Activated T-cell treated with anti-CD3 and anti-CD28 coated beads for 48 hours (primary cell): ENCODE measurements at regions not wholly inside any gene's neighbourhood (a gene's known extent, or its start where the extent isn't known, plus 50 kb on each side); places are given as distances from the start of the nearest gene placed in this dataset.

ENCODE experiments used
- DNase-seq: peaks from one replicate; pipeline ENCODE4 v3.0.0-alpha.2; 2020; ENCODE audit warnings: low read depth

- DNase-seq, result no peak
These were observed 149.3 kb upstream of the CTTNBP2 start for GRCh38 chr7:118022546-118022945.

GRCh38 chr7:118026791-118027190 is 153.6 kb upstream of the CTTNBP2 start:
- no peak for DNase-seq

DNA sequence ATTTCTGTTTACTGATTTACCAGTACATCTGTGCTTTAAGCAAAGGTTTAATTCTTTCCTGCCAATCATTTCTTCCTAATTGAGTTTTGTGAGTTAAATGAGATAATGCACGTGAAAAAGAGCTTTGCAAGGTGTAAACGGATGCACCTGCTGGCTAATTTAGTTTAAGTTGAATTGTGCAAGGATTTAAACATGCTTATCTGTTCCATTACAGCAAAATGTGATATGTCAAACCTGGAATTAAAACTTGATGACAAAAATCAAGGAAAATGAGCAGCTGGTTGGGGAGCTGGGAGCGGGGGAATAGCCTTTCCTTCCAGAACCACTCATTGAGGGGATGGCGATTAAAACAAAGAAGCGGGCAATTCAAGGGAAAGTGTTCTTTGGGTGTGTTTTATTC is 155.0 kb upstream of the CTTNBP2 start:
- DNase-seq, result no peak

DNA sequence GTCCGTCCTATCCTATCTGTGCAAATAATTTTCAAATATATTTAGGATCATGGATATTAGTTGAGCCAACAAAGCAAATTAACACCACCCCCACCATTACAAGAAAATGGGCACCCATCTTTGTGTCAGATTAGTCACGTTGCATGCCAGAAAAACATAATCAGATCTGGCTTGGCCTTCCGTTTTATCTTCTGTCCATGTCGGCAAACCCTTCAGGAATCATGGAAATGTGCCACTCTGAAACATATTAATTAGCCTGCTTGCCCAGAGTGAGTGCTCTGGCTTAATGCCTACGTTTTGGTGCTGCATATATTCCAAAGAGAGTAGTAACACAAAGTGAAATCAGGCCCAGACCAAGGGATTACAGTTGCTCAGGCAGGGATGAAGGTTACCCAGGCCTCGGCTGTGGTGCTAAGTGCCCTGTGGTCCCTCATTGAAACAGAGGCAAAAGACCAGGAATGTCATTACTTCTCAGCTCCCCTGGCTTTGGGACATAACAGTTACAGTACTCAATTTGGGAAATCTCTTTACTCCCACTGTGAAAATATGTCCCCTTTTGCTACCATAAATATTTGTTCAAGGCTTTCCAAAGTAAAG is 154.0 kb upstream of the LSM8 start:
- no peak for DNase-seq

DNA sequence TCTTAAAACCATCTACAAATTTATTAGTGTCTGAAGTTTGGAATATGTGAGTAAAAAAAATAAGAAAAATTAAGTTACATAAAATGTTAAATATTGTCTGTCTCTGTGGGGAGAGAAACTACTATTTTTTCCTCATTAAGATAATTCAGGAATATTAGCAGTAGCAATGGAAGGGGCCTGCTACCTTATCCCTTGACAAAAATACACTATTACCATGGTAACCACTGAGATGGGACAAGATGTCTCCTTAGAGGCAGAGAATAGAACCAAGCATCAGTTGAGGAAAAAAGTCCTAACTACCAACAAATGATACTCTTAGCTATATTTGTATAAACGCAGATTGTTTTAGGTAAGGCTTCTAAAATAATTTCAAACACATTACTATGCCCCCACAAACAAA is 150.7 kb upstream of the LSM8 start:
- no peak for DNase-seq

DNA sequence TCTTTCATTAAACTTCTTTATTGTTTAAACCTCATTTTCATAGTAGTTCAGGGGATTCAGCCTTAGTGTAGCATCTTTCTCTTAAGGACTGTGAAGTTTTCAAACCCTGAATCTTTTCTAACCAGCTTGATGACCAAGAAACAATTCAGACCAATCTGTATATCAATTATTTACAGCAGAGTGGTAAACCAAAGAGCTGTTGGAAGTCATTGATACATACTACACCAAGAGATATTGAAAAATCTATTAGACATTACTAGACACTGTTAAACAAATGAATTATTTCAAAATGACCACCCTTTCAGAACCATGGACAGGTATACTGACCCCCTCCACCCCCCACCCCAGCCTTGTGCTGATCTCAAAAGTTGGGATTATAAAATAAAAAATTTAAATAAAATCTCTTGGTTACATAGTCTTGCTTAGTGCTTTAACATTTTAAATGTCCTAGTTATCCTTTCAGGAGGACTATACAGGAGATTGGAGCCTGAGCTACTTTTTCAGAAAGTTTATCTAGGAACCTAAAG is 143.9 kb upstream of the LSM8 start:
- DNase-seq, result no peak

DNA sequence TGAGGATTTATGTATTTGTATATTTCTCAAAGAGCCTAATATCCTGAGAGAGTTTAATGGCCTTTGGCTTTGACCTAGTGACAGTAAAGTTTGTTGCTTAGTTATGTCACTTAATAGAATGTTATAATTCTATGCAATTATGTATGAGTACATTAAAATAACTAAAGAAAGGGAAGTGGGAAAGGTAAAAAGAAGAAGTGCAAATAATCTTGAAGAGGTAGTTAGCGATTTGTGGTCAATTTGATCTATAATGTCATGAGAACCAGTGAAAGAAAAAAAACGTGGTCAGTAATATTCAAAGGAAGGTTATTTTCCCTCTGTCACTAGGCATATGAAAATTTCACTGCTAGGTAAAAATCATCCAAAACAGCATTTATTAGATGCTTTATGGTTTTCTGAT is 143.4 kb upstream of the LSM8 start:
- no peak for DNase-seq

DNA sequence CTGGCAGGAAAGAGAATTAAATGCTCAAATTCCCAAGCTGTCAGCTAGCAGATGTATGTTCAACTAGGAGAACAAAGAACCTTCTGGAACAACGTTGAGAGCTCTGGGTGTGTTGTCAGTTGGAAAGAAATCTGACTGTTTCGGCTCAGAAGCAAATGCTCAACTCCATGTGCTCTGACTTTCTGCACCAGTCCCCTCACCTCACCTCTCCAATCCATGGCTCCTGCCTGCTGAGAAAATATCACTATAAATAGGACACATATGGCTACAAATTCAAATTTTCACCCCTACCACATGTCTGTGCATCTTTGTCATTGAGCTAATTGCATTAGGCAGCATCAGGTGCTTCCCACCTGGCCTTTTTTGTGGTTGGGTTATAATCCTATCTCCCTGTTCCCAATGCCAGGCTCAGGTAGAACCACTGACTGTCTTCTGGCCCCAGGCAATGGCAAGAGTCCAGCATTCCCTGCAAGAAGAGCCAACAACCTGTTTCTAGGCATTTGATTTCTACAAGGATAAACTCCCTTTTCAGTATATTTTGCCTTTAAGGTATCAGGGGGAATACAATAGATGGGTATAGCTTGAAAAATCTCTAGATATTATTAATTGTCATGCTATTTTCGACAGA is 142.6 kb upstream of the LSM8 start:
- no peak for DNase-seq

DNA sequence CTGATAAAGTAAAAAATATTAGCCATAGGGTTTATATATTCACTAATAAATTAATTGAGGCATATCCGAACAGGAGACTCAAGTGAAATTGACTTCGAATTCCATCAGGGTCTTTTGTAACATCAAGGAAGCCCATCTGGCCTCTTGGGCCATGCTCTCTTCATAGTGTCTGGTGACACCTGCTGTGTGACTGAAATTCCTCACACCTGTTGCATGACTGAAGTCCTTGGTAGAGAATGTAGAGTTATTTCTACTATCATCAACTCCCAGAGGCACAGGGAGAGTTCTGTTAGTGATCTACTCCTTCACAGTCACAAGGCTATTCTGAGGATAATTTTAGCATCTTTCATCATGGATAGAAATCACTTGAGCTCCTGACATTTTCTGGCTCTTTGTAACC is 138.3 kb upstream of the LSM8 start:
- DNase-seq, result no peak

DNA sequence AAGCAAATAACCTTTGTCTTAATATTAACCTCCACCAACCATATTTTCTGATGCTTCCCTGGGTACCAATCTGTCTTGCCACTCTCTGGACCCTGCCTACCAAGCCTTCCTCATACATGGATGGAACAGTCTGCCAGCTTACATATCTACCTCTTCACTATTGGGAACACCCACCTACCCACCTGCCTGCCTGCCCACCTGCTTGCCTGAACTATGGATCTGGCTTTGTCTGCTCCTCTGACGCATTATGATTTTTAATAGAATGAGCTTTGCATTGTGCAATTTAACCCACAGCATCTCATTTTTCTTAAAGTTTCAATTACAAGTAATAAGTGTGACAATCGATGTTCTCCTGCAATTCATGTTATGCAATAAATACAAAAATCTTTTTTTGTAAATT is 137.9 kb upstream of the LSM8 start:
- DNase-seq, result no peak

DNA sequence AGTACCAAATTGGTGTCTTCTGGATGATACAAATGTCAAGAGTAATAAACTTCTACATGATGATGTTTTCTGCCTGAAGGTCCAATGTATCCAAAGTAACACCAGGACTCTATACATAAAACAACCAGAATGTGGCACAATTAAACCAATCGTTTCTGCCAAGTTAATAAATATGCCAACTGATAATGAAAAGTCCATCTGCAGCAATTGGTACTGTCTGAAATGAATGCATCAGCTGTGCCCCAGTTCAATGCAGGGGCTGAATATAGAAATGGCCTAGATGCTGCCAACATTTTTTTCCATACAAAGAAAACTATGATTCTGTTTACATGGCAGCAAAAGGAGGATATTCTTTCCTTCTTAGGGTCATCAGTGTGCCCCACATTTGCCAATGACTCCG is 137.2 kb upstream of the LSM8 start:
- DNase-seq, result no peak

DNA sequence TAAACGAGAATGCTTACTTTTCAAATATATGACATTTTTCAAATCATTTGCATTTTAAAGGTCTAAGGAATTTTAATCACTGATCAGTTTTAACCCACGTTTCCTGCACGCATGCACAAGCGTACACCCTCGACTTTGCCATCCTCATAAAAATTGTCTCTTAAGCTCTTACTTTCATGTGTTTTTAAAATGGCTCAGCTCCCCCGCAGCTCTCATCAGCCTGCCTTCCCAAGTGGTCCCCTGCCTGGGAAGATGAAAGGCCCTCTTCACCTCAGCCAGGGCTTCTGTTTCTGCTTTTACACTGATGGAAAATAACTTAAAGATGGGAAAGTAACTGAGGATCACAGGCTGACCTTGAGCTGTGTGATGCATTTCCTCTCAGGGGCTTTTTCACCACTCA is 131.6 kb upstream of the LSM8 start:
- no peak for DNase-seq

DNA sequence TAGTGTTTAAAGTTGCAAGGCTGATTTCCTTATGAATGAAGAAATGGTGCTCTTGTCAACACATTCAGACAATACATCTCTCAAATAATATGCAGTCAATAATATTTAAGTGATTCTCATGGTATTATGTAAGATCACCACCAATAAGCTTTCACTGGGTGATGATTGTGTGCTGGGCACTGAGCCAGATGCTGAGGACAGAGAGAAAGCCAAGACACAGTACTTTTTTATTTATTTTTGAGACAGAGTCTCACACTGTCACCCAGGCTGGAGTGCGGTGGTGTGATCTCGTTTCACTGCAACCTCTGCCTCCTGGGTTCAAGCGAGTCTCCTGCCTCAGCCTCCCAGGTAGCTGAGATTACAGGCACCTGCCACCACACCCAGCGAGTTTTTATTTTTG is 130.6 kb upstream of the LSM8 start:
- DNase-seq, result no peak

DNA sequence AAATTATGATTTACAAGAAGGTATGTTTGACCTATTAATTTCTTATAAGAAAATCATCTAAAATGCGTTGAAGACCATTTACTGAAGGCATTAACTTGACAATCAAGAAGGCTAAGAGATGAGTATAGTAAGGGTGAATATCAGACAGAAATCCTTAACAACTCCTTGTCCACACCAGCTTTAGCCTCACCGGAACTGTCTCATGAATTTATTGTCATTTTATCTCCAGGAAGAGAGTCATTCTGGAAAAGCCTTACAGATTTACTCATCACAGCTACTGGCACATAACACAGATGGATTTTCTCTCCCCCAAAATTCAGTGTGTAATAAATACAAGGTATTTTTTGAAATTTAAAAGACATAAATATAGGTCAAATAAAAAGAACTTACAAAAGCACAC is 129.4 kb upstream of the LSM8 start:
- no peak for DNase-seq

GRCh38 chr7:118055647-118056046 is 128.3 kb upstream of the LSM8 start:
- no peak for DNase-seq

DNA sequence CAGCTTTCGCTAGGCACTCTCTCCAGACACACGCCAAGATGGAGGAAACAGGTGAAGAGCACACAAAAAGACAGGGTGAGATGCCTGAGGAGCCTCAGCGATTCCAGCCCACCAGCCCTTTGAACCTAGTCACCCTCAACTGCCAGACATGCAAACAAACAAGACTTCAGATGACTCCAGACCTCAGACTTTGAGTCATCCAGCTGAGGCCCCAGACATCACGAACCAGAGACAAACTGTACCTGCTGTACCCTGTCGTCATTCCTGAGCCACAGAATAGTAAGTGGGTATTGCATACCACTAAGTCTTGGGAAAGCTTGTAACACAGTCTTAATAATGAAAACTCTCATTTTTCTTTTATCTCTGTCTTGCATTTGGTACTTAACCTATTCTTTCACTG is 126.6 kb upstream of the LSM8 start:
- no peak for DNase-seq

DNA sequence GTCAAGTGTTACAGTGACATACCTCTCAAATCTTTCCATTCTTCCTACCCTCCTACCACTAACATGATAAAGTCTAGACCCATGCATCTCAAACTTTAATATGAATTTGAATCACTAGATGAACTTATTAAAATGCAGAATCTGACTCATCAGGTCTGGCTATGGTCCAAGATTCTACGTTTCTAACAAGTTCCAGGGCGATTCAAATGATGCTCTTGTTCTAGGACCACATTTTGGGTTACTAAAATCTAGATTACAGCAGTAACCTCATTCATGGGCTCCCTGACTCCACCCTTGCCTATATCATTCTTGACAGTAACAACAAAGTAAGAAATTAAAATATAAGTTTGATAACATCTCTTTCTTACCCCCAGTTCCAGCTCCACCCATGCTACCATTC is 124.8 kb upstream of the LSM8 start:
- no peak for DNase-seq

GRCh38 chr7:118060692-118061091 is 123.3 kb upstream of the LSM8 start:
- DNase-seq, result no peak

DNA sequence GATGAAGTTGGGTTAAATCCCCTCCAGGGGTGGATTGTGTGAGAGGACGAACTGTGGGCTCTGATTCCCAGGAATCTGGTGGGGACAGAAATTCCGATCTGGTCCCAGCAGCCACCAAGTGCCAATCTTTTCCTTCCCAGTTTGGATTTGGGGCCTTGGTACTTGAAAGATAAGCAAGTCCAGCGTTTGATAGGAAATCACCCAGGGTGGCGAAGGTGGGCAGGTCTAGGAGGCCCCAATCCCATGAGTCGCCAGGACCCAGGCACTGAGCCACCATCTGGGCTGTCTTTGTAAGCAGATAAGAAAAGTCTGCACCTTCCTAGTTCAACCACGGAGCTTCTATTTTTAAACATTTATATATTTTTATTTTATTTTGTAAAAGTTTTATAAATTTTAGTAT is 122.6 kb upstream of the LSM8 start:
- DNase-seq, result no peak

GRCh38 chr7:118072893-118073674 is 110.9 kb upstream of the LSM8 start:
- DNase-seq, result no peak

DNA sequence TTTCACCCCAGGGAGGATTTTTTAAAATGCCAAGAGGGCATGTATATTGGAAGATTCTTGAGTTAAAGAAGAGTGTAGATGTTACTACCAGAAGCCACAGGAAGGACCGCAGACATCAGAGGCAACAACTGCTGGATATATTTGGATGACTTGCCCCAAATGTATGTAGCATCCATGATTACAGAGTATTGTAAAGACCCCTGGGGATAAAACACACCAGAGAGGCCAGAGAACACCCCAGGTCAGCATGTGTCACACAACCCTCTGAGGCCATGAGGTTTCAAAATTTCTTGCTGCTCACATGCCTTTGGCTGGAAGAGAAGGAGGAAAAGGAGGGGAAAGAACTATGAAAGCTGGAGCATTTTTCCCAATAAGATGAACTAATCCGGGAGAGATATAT is 108.0 kb upstream of the LSM8 start:
- no peak for DNase-seq

GRCh38 chr7:118076564-118076963 is 107.4 kb upstream of the LSM8 start:
- DNase-seq, result no peak

- no peak for DNase-seq
These were observed 105.9 kb upstream of the LSM8 start for GRCh38 chr7:118078015-118078414.
